Lower leg skin (tissue), 4 donors: ENCODE measurements at regions not wholly inside any gene's neighbourhood (a gene's known extent, or its start where the extent isn't known, plus 50 kb on each side); places are given as distances from the start of the nearest gene placed in this dataset.

Experiments used
- DNase-seq, 2 donors: peaks; one replicate each; pipeline ENCODE4 v3.0.0-alpha.2; 2019; ENCODE audit warnings: low spot score in 2 of 2
- H3K4me3 ChIP-seq: fragments of 200-600 bp; sonication (generic); 2 replicates; pipeline ENCODE4 v1.5.1; 2017; ENCODE audit warnings: mild to moderate bottlenecking, low read depth; ENCODE audit not compliant: poor library complexity, severe bottlenecking
- POLR2A ChIP-seq, 2 donors: fragments of 450-650 bp; IDR thresholded peaks; one replicate each; pipeline ENCODE4 v1.6.1; 2016 to 2017; ENCODE audit warnings: antibody characterized with exemption in 2 of 2, mild to moderate bottlenecking in 1 of 2, moderate library complexity in 1 of 2
- WGBS, 2 donors: methylation state at CpG; one replicate each; pipeline ENCODE4 v1.1.5; 2018; 5-methylcytosine and 5-hydroxymethylcytosine counted together
- intact Hi-C: fragments of 100-400 bp; cut with DNase I; formaldehyde crosslinking; loops from one replicate; pipeline ENCODE4 v1.15.0; 2023; ENCODE audit warnings: low total_unique reads
- TF ChIP-seq, protein P1 (sequence below), 3 donors: fragments of 450-650 bp; IDR thresholded peaks; one replicate each; pipeline ENCODE4 v1.5.1; 2016; ENCODE audit warnings: antibody characterized with exemption in 3 of 3, mild to moderate bottlenecking in 3 of 3, moderate library complexity in 2 of 3

DNA sequence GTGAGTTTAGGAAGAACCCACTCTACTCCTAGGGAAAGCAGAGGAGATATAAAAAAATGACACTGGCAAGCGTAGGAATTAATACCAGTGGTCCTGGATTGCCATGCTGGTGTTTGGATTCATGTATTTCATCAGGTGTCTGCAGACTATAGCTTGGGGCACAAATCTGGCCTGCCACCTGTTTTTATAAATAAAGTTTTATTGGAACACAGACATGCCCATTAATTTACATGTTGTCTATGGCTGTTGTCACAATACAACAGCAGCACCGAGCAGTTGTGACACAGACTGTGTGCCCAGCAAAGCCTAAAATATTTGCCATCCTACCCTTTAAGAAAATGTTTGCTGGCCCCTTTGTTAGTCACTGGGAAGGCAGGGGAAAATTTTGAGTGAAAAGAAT lies 553.2 kb downstream of the VRK1 start:
- WGBS, 2 donors, result 92 to 94% methylated on average over 2 of the region's 2 CpGs
- H3K4me3 ChIP-seq, result no peak overlapping the region
- TF ChIP-seq POLR2A (IDR thresholded peaks at IDR 0.05), result no peak
- TF ChIP-seq, protein P1, sequence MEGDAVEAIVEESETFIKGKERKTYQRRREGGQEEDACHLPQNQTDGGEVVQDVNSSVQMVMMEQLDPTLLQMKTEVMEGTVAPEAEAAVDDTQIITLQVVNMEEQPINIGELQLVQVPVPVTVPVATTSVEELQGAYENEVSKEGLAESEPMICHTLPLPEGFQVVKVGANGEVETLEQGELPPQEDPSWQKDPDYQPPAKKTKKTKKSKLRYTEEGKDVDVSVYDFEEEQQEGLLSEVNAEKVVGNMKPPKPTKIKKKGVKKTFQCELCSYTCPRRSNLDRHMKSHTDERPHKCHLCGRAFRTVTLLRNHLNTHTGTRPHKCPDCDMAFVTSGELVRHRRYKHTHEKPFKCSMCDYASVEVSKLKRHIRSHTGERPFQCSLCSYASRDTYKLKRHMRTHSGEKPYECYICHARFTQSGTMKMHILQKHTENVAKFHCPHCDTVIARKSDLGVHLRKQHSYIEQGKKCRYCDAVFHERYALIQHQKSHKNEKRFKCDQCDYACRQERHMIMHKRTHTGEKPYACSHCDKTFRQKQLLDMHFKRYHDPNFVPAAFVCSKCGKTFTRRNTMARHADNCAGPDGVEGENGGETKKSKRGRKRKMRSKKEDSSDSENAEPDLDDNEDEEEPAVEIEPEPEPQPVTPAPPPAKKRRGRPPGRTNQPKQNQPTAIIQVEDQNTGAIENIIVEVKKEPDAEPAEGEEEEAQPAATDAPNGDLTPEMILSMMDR (IDR thresholded peaks at IDR 0.05), result no peak
- intact Hi-C loops, result no loop called here
- DNase-seq, result no peak

DNA sequence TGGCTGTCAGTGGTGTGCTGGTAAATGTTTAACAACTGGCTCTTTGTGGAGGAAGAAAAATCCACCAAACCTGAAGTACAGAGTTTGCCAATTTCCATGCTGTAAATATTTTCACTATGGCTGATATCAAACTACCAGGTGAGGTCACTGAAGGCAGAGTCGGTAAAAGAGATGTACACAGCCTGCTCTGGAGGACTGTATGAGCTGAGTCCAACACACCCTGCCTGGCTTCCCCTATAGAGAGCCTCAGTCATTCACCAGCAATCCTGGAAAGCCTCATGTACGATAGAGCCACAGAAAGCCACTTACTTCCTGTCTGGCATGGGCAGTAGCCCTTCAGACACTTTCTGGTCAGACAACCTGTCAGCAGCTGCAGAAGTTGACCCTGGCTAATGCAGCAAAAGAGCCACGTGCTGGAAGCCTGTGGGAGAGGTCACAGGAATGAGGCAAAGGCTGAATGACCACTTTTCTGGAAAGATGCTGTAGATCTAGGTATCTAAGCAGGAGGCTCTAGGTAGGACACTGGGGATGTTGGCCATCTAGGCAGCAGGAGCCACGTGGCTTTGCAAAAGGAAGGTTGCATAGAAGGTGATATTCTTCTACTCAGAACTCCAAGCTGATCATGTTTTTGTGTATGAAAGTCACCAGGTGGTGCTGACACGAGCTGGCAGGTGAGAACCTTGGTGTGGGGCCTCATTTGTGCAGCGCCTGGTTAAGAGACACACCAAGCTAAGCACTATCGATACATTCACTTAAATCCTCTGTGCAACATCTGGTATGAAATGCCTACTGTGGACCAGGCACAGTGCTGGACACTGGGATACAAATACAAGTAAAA lies 553.9 kb downstream of the VRK1 start:
- no peak overlapping the region for H3K4me3 ChIP-seq
- TF ChIP-seq, protein P1 (IDR thresholded peaks at IDR 0.05), result no peak
- TF ChIP-seq POLR2A (IDR thresholded peaks at IDR 0.05), result no peak
- DNase-seq, result no peak
- WGBS, 2 donors, result 58 to 65% methylated on average over 7 of the region's 7 CpGs
- intact Hi-C loops, result no loop called here

DNA sequence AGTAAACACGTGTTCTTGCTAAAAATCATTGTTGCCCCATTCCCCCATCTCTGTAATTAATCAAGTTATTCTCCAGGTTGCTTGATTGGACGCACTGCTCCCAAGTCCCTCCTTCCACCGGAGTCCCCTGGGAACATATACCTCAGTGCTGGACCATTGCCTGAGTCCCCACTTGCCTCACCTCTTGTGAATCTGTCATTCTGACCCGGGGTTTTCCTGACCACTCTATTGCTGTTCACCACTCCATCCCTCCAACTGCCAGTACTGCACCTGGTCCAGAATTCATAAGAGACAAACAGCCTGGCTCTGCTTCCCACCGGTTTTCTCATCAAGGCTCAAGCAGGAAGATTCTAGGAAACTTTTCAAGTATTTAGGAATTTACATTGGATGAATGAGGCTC lies 555.9 kb downstream of the VRK1 start:
- DNase-seq, result no peak
- no peak overlapping the region for H3K4me3 ChIP-seq
- no peak for TF ChIP-seq POLR2A (IDR thresholded peaks at IDR 0.05)
- TF ChIP-seq, protein P1 (IDR thresholded peaks at IDR 0.05), result no peak
- intact Hi-C loops, result no loop called here
- 80 to 84% methylated on average over 5 of the region's 5 CpGs for whole genome bisulfite sequencing, 2 donors

DNA sequence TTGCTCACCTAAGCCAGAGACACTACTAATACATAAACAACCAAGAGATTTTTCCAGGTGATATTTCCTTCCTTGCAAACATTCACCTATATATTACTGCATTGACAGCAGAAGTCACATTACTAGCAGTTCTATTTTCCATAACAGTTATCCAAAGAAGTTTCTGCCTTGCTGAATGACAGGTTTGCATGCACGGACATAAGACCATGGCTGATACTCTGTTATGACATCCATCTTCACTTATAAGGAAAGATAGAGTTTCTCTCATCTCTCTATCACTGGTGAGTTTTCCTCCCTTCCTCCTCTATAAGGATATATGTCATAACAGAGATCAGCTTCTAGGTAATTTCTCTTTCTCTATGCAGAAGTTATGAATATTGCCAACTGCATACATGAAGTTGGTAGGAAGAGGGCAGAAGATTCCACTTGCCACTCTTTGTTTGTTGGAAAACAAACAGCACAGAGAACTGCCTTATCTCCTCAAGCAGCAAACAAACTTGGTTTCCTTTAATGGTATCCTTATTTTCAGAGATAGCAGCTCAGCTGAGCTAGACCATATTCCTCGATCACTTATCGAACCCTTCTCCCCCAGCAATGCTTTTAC lies 557.0 kb downstream of the VRK1 start:
- no peak for TF ChIP-seq POLR2A (IDR thresholded peaks at IDR 0.05)
- TF ChIP-seq, protein P1 (IDR thresholded peaks at IDR 0.05), result no peak
- intact Hi-C loops, result no loop called here
- no peak for DNase-seq
- no peak overlapping the region for H3K4me3 ChIP-seq
- WGBS, 2 donors, result 55 to 68% methylated on average over 3 of the region's 3 CpGs

DNA sequence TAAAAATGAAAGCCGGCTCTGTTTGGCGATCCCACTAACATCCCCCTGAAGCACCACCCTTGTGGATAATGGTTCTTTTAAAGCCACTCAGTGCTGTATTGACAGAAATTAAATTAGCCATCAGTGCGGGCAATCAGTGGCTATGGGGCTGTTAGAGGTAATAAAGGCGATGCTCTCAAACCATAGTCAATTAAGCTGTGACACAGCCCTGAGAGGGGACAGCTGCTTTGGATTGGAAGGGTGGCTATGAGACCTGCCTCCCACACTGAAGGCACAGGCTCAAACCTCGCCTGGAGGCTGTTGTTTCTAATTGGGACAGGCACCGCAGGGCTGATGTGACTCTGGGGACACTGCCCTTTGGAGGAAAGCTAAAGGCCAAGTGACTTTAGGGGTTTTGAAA lies 562.2 kb downstream of the VRK1 start:
- 68 to 70% methylated on average over 6 of the region's 6 CpGs for WGBS, 2 donors
- TF ChIP-seq, protein P1 (IDR thresholded peaks at IDR 0.05), result no peak
- TF ChIP-seq POLR2A (IDR thresholded peaks at IDR 0.05), result no peak
- DNase-seq, result peak in 1 of 2 donors; percentile 62
- intact Hi-C loops, result no loop called here
- H3K4me3 ChIP-seq, result no peak overlapping the region
